Activated T-cell treated with anti-CD3 and anti-CD28 coated beads for 24 hours (primary cell): ENCODE measurements at regions not wholly inside any gene's neighbourhood (a gene's known extent, or its start where the extent isn't known, plus 50 kb on each side); places are given as distances from the start of the nearest gene placed in this dataset.

Experiments
- DNase-seq: peaks from one replicate; pipeline ENCODE4 v3.0.0-alpha.2; 2020; ENCODE audit warnings: low read depth

DNA sequence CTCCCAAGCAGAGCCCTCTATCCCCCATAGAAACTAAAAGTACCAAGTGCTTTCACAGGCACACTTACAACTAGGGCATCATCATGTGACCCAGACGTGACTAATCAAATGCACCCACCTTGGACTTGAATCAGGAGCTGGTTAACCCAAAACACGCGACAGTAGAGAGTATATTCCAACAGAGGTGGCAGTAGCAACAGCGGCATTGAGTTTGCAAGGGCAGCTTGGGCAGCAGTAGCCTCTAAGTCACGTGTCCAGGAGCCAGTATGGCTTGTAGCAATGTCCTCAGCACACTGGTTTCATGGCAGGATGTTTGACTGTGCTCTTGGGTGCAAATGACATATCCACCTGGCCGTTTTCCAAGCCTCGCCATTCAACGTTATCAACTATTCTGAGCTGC, 73.4 kb upstream of the DNAH5 start:
- no peak for DNase-seq

DNA sequence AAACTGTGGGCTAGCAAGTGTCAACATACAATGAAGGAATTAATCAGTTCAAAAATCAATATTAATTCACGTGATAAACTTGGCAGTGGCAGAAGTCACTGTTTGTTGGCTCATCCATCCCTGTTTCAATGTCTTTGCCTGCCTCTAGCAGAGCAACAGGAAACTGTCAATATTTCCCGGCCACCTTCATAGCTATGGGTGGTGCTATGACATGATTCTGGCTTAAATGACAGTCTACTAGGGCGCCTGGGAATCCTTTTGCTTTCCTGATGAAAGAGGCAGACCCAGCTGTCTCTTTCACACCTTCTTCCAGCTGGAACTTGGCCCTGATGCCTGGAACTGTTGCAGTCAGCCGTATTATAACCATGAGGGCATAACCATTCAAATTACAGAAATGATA, 72.1 kb upstream of the DNAH5 start:
- no peak for DNase-seq

DNA sequence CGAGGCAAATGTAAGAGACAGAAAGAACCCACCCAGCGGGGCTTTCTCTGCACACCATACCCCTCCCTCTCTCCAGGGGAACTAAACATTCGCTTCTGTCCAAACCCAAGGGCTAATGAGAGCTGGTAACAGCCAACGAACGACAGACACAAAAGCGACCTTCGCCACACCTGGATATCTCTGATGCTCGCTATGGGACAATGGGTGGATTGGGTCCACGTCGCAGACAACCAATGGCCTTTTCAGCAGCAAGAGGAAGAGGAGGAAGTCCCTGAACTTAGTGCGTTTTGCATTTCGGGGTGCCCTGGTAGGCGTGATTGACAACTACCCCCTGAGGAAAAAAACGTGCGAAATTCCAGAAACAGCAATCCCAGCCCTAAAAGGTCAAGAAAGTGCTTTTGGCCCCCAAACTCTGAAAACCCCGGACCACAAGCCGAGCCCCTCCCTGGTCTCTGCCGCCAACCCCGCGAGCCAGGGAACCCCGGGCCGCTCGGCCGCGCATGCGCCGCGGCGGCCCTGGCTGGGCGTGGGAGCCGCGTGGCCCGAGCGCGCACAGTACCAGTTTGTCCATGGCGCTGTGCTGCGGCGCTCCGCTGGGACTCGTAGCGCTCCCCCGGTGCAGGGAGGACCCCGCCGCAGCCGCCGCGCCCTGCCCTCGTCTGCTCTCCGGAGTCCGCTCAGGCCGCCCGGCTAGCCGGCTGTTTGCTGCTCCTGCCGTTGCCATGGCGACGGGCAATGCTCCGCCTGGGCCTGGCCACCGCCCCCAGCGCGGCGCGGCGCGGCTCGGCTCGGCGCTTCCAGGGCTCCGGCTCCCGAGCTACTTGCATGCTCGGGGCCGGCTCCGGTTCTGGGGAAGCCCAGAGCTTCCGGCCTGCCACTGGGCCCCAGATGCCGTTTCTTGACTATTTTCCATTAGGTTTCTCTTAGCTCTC, 66.9 kb upstream of the DNAH5 start:
- DNase-seq: peak; percentile 36

DNA sequence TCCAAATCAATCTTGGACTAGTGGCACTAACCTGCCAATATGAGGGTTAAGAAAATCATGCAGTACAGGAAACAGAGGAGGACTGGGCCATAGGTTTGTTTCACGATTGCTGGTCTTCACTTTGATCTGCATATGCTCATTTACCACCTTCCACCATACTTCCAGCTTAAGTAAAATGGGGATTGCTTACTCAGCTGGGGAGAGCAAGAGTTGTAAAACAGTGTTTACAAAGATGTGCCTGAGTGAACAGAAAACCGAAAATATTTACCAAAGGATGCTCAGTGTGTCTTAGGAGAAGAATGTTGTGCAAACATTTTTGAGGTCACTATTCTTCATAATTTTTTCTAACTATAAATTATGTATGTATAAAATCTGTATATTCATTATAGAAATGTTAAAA, 65.1 kb upstream of the DNAH5 start:
- no peak for DNase-seq

DNA sequence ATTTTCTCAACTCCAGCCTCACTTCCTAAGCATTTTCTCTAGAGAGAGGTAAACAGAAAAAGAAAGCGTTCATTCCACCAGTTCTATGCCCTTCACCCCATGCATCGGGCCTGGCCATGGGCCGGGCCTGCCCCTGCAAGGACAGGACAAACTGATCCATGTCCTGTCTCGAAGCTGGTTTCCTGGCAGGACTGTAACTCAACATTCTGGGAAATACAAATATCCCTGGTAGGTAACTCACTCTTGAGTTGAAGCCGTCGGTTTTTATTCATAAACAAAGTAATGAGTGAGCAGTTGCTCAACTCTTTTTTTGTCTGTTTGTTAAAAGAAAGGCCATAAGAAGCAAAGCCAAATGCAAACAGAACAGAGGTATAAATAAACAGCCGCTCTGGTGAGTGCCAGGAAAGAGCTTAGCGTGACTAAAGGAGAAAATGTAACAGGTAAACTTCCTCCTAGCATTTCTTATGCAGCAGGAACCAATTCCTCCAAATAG, 64.4 kb upstream of the DNAH5 start:
- no peak for DNase-seq

DNA sequence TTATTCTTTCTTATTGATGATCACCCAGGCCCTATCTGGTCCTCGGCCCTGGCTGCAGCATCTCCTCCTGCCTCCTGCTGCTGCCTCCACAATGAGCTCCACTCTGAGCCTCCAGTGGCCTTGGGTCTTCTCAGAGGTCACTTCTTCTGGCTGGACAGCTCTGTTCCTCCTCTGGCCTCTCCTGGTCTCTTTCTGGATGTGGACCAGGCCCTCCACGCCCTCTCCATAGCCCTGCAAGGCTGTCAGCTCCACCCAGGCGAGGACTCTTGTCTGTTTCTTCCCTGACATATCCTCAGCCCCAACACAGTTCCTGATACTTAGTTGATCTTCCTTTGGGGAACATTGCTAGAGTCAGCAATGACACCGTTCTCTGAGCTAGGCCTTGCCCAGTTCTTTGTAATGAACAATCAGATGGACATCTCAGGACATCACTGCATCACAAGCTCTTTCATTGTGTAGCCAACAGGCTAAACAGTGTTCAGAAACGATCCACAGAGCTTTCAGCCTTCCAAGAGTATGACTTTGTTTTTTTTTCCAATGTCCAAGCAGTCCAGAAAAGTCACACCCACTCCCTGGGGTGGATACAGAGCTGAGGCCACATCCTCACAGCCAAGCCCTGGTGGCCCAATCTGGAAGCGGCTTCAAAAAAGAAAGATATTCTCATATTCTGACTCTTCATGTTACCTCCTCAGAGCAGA, 62.5 kb upstream of the DNAH5 start:
- no peak for DNase-seq

DNA sequence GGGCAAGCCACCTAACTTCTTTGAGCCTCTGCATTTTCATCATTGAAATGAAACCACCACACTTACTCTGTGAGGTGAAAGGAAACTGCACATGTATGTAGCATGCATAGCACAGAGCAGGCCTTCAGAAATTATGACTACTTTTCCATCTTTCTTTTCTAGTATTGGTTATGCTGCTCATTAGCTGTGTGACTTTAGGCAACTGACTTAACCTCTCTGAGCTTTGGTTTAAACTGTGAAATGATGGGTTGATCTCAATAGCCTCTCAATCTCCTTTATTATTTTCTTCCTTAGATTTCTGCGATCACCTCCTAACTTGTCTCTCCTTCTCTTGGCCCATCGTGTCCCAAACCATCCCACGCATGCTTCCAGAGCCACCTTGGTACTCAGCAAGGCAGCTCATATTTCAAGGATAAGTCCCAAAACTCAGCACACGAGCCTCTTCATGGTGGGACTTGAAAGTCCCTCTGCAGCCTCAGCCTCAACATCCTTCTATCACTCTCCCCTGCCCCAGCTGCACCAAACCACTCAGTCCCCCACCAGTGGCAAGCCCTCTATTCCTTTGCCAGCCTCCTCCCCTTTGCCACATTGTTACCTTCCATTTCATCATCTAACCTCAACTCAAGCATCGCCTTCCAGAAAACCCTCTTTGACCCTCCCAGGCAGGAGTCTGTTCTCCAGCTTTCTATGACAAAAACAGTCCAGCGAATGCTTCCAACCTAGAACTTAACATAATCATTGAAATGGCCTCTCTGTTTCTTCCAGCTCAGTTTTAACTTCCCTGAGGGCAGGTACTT, 60.3 kb upstream of the DNAH5 start:
- DNase-seq: no peak

DNA sequence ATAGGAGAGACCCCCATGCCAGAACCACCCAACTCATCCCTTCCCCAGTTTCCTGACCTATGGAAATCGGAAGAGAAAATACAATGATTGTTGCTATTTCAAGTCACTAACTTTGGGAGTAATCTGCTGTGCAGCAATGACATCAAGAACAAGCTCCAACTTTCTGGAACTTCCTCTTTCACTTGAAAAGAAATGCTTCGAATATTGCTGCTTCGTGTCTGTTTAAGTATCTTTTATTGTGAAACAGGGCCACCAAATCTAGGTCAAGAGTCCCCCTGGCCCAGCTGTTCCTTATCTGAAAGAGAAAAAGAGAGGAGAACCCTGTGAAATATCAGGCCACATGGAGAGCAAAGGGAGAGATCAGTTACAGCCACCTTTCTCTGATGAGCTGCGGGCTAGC, 59.4 kb upstream of the DNAH5 start:
- DNase-seq: no peak

DNA sequence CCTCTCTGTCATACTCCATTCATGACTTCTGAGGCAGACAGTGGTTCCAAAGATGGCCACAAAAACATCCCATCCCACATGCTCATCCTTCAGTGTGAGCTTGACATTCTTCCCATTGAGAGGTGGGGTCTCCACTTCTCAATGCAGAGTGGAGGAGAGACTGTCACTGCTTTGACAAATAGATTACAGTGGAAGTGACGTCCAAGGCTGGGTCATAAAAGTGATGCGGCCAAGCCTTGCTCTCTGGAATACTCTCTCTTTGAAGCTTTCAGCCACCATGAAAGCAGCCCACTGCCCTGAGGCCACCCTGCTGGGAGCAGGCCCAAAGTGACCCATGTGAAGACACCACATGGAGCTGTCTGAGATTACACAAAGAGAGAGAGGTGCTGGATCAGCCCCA, 59.0 kb upstream of the DNAH5 start:
- no peak for DNase-seq

DNA sequence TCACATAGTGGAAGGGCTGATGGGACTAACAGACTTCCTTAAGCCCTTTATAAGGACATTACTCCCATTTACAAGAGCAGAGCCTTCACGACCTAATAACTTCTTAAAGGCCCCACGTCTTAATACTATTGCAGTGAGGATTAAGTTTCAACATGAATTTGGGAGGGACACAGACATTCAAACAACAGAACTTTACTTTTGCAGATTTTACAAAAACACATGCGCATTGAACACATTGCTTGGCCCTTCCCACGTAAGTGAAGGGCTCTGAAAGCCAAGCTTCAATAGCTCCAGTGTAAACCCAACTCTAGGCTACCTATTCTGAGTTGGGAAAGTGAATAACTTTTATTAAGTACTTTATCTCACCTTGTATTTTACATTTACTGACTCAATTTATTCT, 53.8 kb upstream of the DNAH5 start:
- DNase-seq: no peak

DNA sequence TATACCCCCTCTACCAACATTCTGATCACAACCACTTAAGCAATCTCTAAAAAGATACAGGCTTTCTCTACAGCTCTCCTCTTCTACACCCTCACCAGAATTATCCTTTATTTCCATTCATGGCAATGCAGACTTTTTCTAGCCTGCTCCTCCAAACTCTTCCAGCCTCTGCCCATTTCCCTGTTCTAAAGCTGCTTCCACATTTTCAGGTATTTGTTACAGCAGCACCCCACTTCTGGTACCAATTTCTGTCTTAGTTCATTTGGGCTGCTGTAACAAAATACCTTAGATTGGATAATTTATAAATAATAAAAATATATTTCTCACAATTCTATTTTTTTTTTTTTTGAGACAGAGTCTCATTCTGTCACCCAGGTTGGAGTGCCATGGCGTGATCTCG, 53.0 kb upstream of the DNAH5 start:
- DNase-seq: no peak

DNA sequence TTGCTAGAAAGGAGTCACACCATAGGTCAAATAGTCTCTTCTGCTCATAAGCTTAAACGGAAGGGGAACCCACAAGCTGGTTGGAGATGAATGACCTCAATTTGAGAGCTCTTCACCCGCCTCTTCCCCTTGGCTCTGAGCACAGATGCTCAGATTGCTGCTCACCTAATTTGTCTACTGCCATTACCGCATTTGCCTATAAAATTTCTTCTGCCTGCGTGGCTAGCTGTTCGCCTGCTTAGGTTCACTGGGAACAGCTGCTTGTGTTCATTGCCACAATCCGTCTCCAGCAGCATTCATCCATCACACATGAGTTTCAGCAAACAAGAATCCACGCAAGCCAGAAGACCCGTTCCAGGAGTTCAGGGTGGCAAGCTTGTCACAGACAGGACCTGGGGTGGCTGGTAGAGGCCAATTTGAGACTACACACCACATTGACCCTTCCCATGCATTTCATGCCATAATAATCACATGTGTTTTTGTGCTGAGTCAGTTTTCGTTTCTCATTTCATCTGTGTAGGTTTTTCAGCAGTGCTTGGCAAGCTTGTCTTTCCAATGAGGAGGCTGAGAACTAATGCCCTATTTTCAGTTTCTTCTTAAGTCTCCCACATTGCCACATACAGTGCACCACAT, 50.2 kb upstream of the DNAH5 start:
- DNase-seq: no peak
